Thyroid gland (tissue), 4 donors: ENCODE measurements at regions not wholly inside any gene's neighbourhood (a gene's known extent, or its start where the extent isn't known, plus 50 kb on each side); places are given as distances from the start of the nearest gene placed in this dataset.

Source experiments
- DNase-seq, 2 donors: peaks; one replicate each; pipeline ENCODE4 v3.0.0-alpha.2; 2019
- H3K27ac ChIP-seq, 3 donors: fragments of 200-600 bp; sonication (generic); 1 replicate in 2 of 3; 2 replicates in 1 of 3; pipeline ENCODE4 v1.5.1; 2016 to 2019; ENCODE audit warnings: mild to moderate bottlenecking in 1 of 3, moderate library complexity in 1 of 3
- H3K27me3 ChIP-seq: fragments of 200-600 bp; sonication (generic); one replicate; pipeline ENCODE4 v1.5.1; 2019
- H3K36me3 ChIP-seq, 2 donors: fragments of 200-600 bp; sonication (generic); one replicate each; pipeline ENCODE4 v1.5.1; 2016 to 2019
- H3K4me1 ChIP-seq, 2 donors: fragments of 200-600 bp; sonication (generic); one replicate each; pipeline ENCODE4 v1.5.1; 2017 to 2019
- H3K4me3 ChIP-seq, 3 donors: fragments of 200-600 bp; sonication (generic); replicated peaks in 1 of 3; 1 replicate in 2 of 3; 2 replicates in 1 of 3; pipeline ENCODE4 v1.5.1; 2016; ENCODE audit warnings: mild to moderate bottlenecking in 1 of 3
- H3K9me3 ChIP-seq: fragments of 200-600 bp; sonication (generic); one replicate; pipeline ENCODE4 v1.5.1; 2017
- POLR2A ChIP-seq, 2 donors: fragments of 450-650 bp; IDR thresholded peaks; one replicate each; pipeline ENCODE4 v1.6.1; 2017; ENCODE audit warnings: antibody characterized with exemption in 2 of 2, mild to moderate bottlenecking in 2 of 2, moderate library complexity in 1 of 2
- WGBS, 2 donors: methylation state at CpG; one replicate each; pipeline ENCODE4 v1.1.5; 2017; 5-methylcytosine and 5-hydroxymethylcytosine counted together
- intact Hi-C: fragments of 100-400 bp; cut with DNase I; formaldehyde crosslinking; loops from one replicate; pipeline ENCODE4 v1.15.1; 2023
- TF ChIP-seq, protein P1 (sequence below), 6 experiments: fragments of 200-600 bp in 3 of 6; fragments of 450-650 bp in 3 of 6; sonication (generic) in 3 of 6; IDR thresholded peaks; one replicate each; pipeline ENCODE4 v1.5.1; 2016 to 2019; ENCODE audit warnings: antibody characterized with exemption in 6 of 6, mild to moderate bottlenecking in 2 of 6, inconsistent platforms in 1 of 6, moderate library complexity in 1 of 6

DNA sequence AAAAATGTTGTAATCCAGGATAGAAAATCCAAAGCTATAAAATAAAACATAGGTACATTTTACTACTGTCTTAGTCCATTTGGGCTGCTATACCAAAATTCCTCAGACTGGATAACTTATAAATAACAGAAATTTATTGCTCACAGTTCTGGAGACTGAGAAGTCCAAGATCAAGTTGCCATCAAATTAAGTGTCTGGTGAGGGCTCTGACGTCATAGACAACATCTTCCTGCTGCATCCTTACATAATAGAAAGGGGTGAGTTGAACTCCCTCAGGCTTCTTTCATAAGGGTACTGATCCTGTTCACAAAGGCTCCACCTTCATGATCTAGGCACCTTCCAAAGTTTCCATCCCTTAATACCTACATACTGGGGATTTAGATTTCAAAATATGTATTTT is 826.8 kb downstream of the NTRK3 start:
- no peaks in the 10 kb centered on the region for H3K27me3 ChIP-seq
- H3K4me1 ChIP-seq: no peaks in the 10 kb centered on the region
- intact Hi-C loops: no loop called here
- H3K36me3 ChIP-seq: no peaks in the 10 kb centered on the region
- 52 to 67% methylated on average over 1 of the region's 1 CpG for WGBS, 2 donors
- TF ChIP-seq, protein P1, sequence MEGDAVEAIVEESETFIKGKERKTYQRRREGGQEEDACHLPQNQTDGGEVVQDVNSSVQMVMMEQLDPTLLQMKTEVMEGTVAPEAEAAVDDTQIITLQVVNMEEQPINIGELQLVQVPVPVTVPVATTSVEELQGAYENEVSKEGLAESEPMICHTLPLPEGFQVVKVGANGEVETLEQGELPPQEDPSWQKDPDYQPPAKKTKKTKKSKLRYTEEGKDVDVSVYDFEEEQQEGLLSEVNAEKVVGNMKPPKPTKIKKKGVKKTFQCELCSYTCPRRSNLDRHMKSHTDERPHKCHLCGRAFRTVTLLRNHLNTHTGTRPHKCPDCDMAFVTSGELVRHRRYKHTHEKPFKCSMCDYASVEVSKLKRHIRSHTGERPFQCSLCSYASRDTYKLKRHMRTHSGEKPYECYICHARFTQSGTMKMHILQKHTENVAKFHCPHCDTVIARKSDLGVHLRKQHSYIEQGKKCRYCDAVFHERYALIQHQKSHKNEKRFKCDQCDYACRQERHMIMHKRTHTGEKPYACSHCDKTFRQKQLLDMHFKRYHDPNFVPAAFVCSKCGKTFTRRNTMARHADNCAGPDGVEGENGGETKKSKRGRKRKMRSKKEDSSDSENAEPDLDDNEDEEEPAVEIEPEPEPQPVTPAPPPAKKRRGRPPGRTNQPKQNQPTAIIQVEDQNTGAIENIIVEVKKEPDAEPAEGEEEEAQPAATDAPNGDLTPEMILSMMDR (IDR thresholded peaks at IDR 0.05): no peak
- TF ChIP-seq POLR2A (IDR thresholded peaks at IDR 0.05): no peak
- no peak overlapping the region for H3K4me3 ChIP-seq
- no peak overlapping the region for H3K27ac ChIP-seq
- DNase-seq: no peak
- no peaks in the 10 kb centered on the region for H3K9me3 ChIP-seq

DNA sequence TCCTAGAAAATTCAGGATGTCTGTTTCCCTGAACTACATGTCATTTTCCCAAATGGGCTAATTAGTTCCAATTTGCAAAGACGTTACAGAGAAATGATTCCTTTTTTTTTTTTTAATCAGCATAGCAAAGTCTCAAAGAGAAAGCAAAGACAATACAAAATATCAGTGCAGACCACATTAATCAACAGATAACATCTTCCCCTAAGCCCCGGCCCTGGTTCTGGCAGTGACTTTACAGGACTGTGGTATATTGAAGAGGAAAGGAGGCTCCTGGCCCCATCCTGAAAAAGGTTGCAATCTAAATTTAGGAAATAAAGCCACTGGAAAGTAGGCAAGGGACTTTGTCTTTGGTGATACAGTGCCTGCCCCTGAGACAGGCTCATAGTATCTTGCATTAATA is 836.5 kb downstream of the NTRK3 start:
- H3K27ac ChIP-seq: no peak overlapping the region
- TF ChIP-seq, protein P1 (IDR thresholded peaks at IDR 0.05): no peak
- no peak for TF ChIP-seq POLR2A (IDR thresholded peaks at IDR 0.05)
- no peaks in the 10 kb centered on the region for H3K27me3 ChIP-seq
- no peaks in the 10 kb centered on the region for H3K4me1 ChIP-seq
- no peak for DNase-seq
- 61 to 65% methylated on average over 2 of the region's 2 CpGs for WGBS, 2 donors
- intact Hi-C loops: no loop called here
- H3K9me3 ChIP-seq: no peaks in the 10 kb centered on the region
- no peaks in the 10 kb centered on the region for H3K36me3 ChIP-seq
- no peak overlapping the region for H3K4me3 ChIP-seq

DNA sequence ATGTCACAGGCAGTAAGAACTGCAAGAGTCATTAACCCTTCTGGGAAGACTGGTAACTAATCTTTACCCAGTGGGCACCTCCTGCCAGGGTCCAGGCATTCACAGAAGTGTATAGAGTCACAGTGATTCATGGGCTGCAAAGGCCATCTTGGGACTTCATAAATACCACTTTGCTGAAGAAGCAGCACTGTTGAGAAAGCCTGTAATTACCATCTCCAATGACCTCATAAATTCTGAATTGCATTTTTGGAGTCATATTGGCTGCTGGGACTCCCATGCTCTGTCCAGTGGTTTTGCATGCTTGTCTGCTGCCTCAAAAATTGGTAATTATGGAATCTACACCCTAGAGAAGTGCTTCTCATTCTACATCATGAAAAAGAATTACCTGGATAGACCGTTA is 837.2 kb downstream of the NTRK3 start:
- TF ChIP-seq POLR2A (IDR thresholded peaks at IDR 0.05): no peak
- TF ChIP-seq, protein P1 (IDR thresholded peaks at IDR 0.05): no peak
- 76 to 81% methylated on average over 1 of the region's 1 CpG for WGBS, 2 donors
- no peaks in the 10 kb centered on the region for H3K9me3 ChIP-seq
- H3K4me3 ChIP-seq: no peak overlapping the region
- intact Hi-C loops: no loop called here
- H3K27ac ChIP-seq: no peak overlapping the region
- DNase-seq: no peak
- no peaks in the 10 kb centered on the region for H3K27me3 ChIP-seq
- no peaks in the 10 kb centered on the region for H3K4me1 ChIP-seq
- H3K36me3 ChIP-seq: no peaks in the 10 kb centered on the region

DNA sequence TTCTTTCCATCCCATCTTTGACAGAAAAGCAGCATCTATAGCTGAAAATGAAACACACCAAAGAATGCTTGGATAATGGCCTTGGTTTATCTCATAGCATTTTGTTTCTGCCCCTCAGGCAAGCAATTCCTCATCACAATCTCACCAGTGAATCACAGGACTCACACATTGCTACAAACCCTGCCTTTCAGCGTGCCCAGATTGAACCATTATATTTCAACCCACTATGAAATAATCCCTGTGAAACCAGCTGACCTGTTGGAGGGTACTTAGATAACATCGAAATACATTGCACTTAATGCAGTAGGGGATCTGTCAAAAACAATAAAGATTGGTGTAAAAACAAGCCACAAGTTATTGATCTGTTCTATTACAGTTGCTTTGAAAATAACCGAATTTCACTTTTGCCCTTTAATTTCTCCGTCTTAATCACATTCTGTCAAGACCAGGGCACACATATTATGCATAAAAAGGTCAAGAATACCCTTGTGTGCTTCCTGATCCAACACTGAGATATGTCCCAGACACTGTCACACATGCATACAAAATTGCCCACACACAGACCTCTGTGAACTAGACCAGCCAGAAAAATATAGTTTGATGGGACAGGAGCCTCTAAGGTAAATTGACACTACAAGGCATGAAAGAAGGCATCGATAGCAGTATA is 839.8 kb downstream of the NTRK3 start:
- DNase-seq: no peak
- WGBS, 2 donors: 61 to 76% methylated on average over 5 of the region's 5 CpGs
- H3K27me3 ChIP-seq: no peaks in the 10 kb centered on the region
- no peaks in the 10 kb centered on the region for H3K4me1 ChIP-seq
- no peak overlapping the region for H3K4me3 ChIP-seq
- no peak overlapping the region for H3K27ac ChIP-seq
- H3K36me3 ChIP-seq: no peaks in the 10 kb centered on the region
- intact Hi-C loops: no loop called here
- H3K9me3 ChIP-seq: no peaks in the 10 kb centered on the region
- TF ChIP-seq POLR2A (IDR thresholded peaks at IDR 0.05): no peak
- TF ChIP-seq, protein P1 (IDR thresholded peaks at IDR 0.05): no peak

DNA sequence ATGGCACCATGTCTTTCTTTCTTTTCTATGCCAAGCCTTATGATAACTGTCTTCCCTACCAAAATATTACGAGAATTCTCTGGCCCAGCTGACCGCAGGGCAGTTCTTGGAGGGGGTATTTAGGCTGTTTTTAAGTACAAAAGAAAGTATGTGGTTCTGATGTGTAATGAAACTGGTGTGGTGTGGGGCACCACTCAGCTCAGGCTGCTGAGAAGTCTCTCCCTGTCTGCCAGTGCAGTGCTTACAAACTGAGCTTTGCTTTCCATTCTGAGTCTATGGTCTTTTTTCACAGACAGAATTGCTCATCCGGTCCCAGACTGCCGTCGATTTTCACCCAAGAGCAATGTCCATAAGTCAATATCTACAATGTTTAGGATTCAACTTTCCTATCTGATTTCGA is 847.6 kb downstream of the NTRK3 start:
- 66 to 77% methylated on average over 6 of the region's 6 CpGs for WGBS, 2 donors
- no peak for TF ChIP-seq POLR2A (IDR thresholded peaks at IDR 0.05)
- TF ChIP-seq, protein P1 (IDR thresholded peaks at IDR 0.05): no peak
- no peaks in the 10 kb centered on the region for H3K36me3 ChIP-seq
- no peaks in the 10 kb centered on the region for H3K27me3 ChIP-seq
- no peak overlapping the region for H3K4me3 ChIP-seq
- no peaks in the 10 kb centered on the region for H3K4me1 ChIP-seq
- no peak overlapping the region for H3K27ac ChIP-seq
- H3K9me3 ChIP-seq: no peaks in the 10 kb centered on the region
- intact Hi-C loops: no loop called here
- DNase-seq: no peak
